NCI-H187 treated with DMSO at 0.1 percent for 48 hours (cell line): ENCODE measurements at regions not wholly inside any gene's neighbourhood (a gene's known extent, or its start where the extent isn't known, plus 50 kb on each side); places are given as distances from the start of the nearest gene placed in this dataset.
"Not testable (repeated sequence)": the region's sequence is repeated elsewhere in the genome, so short reads cannot be mapped to it uniquely, and the experiment has no call there.

Experiments used
- DNase-seq: peaks from one replicate; lab custom pipeline; 2025; lab: John Stamatoyannopoulos, UW

DNA sequence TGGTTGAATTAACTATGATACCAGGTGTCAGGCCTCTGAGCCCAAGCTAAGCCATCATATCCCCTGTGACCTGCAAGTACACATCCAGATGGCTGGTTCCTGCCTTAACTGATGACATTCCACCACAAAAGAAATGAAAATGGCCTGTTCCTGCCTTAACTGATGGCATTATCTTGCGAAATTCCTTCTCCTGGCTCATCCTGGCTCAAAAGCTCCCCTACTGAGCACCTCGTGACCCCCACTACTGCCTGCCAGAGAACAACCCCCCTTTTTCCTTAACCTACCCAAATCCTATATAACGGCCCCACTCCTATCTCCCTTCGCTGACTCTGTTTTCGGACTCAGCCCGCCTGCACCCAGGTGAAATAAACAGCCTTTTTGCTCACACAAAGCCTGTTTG is 1671.4 kb downstream of the C4orf33 start:
- DNase-seq = not testable (repeated sequence)

DNA sequence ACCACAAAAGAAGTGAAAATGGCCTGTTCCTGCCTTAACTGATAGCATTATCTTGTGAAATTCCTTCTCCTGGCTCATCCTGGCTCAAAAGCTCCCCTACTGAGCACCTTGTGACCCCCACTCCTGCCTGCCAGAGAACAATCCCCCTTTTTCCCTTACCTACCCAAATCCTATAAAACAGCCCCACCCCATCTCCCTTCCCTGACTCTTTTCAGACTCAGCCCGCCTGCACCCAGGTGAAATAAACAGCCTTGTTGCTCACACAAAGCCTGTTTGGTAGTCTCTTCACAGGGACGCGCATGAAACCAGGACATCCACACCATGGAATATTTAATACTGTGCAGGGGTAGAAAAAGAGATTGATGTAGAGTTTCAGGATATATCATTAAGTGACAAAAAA is 1677.0 kb downstream of the C4orf33 start:
- DNase-seq = not testable (repeated sequence)

GRCh38 chr4:130808492-130808891 is 1712.5 kb downstream of the C4orf33 start:
- DNase-seq = no peak

DNA sequence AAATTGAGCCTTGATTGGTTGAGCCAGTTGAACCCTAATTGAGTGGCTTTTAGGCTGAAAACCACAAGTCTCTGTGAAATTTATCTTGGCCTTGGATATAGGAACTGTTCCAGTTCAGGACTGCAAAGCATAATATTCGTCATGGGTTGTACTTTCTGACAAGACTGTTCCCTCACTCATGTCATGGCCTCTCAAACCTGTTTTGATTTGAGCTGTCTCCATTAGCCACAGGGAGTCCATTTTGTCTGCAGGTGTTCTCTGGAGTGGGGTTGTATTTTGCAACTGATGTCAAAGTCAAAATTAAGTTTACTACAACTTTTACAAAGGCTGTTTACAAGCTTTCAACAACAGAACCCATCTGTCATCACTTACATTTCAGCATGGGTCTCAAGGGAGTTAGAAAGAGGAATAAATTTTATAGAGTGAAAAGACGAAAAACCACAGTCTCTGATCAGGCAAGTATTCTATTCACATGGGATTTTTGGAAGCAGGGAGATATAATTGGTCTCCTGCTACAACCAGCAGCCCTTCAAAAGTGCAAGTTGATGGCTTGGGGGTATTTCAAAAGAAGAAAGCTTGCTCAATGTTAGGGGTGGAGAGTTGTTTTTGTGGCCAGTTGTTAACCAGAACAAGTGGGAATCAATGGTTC is 1716.3 kb downstream of the C4orf33 start:
- DNase-seq = no peak

- DNase-seq = no peak
These were observed 1718.9 kb downstream of the C4orf33 start for GRCh38 chr4:130814896-130815295.

DNA sequence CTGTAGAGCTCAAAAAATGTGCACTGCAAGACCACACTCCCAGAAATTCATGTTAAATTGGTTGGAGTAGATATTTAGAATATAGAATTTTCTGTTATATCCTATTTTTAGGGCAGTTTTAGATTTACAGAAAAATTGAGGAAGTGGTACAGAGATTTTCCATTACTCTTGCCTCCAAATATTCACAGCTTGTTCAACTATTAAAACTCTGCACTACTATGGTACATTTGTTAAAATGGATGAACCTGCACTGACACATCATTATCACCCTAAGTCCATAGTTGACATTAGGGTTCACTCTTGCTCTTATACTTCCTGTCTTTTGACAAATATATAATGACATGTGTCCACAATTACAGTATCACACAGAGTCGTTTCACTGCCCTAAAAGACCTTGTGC is 1724.5 kb downstream of the C4orf33 start:
- no peak for DNase-seq

DNA sequence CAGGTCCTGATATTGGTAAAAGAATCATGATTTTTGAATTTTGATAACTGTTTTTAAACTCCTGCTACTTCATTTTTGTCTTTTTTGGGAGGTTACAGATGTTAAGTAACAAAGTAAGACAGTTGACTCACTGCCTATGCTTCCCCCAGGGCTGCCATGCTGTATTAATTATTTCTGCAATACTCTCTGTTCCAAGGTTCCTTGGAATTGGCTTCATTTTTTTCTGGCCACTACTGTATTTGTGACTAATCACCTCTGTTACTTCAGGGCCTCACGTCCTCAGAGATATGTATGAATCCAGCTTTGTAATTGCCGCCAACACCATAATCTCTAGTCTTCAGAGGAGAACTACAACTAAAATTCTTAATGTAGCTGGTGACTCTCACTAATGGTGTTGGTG is 1729.3 kb downstream of the C4orf33 start:
- DNase-seq = no peak

DNA sequence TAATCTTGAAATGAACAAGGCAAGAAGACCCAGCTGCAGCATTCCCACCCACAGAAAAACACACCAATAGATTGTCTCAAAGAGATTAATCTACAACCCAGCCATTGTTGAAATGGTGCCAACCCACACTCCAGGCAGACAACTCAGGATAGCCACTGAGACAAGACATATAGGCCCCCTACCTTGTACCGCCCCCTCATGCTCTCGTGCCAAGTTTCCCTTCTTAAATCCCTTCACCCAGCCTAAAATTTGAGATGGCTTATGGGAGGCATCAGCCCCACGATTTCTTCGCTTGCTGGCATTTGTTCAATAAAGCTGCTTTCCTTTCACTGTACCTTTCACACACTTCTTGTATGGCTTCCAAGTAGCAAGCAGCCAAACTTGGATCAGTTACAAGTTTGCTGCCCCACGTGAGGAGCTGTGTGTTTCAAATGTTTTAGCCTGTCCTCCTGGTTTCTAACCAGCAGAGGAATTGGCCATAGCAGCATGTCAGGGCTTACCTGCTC is 1754.1 kb downstream of the C4orf33 start:
- no peak for DNase-seq

- no peak for DNase-seq
These were observed 1755.2 kb downstream of the C4orf33 start for GRCh38 chr4:130851107-130851506.

- DNase-seq = no peak
These were observed 1756.0 kb downstream of the C4orf33 start for GRCh38 chr4:130851932-130852331.

DNA sequence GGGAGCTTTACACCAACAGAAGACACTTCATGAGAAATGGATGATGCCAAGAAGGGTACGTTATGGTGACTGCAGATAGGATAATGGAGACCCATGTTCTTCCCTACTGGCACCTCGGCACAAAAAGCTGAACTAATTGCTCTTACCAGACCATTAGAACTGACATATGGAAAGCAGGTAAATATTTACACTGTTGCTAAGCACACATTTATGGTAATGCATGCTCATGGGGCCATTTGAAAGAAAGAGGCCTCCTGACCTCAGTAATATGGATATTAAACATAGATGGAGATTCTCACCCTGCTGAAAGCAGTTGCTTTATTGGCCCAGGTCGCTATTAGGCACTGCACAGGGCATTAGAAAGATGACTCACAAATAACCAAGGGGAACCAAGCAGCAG is 1759.6 kb downstream of the C4orf33 start:
- no peak for DNase-seq

- no peak for DNase-seq
These were observed 1764.0 kb downstream of the C4orf33 start for GRCh38 chr4:130859991-130860390.

DNA sequence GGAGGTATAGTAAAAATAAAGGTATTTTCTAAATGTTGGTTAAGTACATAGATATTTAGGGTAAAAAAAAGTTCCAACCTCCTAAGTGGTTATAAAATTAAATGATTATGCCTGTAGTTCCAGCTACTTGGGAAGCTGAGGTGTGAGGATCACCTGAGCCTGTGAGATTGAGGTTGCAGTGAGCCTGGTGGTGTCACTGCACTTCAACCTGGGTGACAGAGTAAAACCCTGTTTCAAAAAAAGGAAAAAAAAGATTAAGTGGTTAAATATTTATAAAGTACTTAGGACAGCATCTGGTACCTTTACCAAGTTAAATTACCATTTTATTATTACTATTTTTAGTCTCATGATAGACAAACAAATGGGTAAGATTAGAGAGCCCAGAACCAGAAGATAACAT is 1801.0 kb downstream of the C4orf33 start:
- DNase-seq = no peak

- no peak for DNase-seq
These were observed 1805.4 kb downstream of the C4orf33 start for GRCh38 chr4:130901321-130901720.

- DNase-seq = no peak
These were observed 1827.0 kb downstream of the C4orf33 start for GRCh38 chr4:130922955-130923354.

GRCh38 chr4:130955520-130955919 is 1859.6 kb downstream of the C4orf33 start:
- no peak for DNase-seq

GRCh38 chr4:130985371-130985770 is 1889.4 kb downstream of the C4orf33 start:
- DNase-seq = no peak

- DNase-seq = no peak
These were observed 1900.0 kb downstream of the C4orf33 start for GRCh38 chr4:130995988-130996387.

GRCh38 chr4:131001371-131001770 is 1905.4 kb downstream of the C4orf33 start:
- DNase-seq = no peak

GRCh38 chr4:131002132-131002531 is 1906.2 kb downstream of the C4orf33 start:
- DNase-seq = no peak

- no peak for DNase-seq
These were observed 1910.4 kb downstream of the C4orf33 start for GRCh38 chr4:131006388-131006787.

DNA sequence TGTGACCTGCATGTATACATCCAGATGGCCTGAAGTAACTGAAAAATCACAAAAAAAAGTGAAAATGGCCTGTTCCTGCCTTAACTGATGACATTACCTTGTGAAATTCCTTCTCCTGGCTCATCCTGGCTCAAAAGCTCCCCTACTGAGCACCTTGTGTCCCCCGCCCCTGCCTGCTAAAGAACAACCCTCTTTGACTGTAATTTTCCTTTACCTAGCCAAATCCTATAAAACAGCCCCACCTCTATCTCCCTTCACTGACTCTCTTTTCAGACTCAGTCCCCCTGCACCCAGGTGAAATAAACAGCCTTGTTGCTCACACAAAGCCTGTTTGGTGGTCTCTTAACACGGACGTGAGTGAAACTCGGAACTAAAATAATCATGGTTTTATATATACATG is 1916.0 kb downstream of the C4orf33 start:
- not testable (repeated sequence) for DNase-seq

- no peak for DNase-seq
These were observed 1917.3 kb downstream of the C4orf33 start for GRCh38 chr4:131013226-131013625.

DNA sequence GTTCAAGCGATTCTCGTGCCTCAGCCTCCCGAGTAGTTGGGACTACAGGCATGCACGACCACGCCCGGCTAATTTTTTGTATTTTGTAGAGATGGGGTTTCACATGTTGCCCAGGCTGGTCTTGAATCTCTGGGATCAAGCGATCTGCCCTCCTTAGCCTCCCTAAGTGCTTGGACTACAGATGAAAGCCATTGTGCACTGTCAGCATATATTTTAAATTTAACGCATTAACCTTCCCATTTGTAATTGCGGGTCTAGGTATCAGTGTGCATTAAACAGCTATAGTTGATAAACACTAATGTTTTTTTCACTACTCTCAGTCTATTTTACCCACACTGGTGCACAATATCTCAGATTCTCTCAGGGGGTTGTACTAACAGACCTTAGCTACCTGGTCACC is 1930.8 kb downstream of the C4orf33 start:
- no peak for DNase-seq
